ENCODE measurements at regions not wholly inside any gene's neighbourhood (a gene's known extent, or its start where the extent isn't known, plus 50 kb on each side); places are given as distances from the start of the nearest gene placed in this dataset.

- DNase-seq: no peak
Measured at GRCh38 chr7:45974540-45975360, 53.7 kb upstream of the IGFBP3 start.

DNA sequence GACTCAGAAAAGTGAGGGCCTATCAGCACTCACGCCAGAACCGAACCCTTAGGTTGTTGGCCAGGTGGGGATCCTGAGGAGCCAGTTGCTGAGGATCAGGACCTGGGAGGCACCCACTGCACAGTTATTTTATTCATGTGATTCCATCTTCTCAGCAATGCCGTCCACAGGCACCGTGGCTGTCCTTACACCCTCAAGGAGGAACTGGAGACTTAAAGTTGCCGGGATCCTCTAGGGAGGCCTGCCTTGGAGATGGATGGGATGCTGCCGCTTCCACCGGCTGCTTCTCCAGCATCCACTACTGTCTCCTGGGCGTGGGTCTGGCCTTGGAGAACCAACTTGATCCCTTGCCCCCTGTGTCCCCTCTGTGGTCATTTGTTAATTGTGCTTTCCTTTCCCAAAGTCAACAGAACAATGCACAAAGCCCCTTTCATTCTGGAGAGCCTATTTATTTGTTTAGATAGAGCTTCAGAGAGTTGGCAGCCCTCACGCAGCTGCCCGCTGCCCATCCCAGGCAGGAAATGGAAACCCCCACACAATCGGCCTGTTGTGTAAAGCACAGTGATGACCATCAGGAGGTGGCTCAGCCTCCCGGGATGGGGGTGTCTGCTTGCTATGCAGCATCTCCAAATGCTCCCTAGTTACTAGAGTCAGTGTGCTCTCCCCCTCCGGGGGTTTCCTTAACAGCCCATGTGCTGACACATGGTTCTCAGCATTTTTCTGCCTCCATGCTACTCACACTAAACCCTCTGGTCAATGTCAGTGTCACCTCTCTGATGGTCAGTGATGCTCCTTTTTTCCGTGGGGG is 52.9 kb upstream of the IGFBP3 start:
- no peak for DNase-seq

GRCh38 chr7:45972629-45973312 is 51.7 kb upstream of the IGFBP3 start:
- no peak for DNase-seq

DNA sequence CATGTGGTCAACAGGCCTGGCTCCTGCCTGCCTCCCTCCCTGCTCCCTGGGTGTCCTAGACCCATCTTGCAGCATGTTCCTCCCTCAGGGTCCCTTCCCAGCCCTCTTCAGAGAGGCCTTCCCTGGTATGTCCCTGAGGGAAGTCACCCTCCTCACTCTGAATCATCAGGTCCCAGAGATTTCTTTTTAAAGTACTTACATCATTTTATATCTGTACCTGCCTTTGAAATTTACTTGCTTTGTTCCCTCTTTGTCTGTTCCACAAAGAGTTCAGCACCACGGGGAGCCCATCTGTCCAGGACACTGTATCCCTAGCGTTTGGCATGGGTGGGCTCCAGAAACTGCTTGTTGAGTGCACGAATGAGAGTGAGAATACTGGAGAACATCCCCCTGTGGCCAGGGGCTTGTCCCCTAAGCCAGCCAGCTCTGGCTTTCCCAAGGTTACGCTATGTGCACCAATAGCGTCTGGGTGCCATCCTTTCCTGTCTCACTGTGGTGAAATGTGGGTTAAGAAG is 50.6 kb upstream of the IGFBP3 start:
- no peak for DNase-seq

DNA sequence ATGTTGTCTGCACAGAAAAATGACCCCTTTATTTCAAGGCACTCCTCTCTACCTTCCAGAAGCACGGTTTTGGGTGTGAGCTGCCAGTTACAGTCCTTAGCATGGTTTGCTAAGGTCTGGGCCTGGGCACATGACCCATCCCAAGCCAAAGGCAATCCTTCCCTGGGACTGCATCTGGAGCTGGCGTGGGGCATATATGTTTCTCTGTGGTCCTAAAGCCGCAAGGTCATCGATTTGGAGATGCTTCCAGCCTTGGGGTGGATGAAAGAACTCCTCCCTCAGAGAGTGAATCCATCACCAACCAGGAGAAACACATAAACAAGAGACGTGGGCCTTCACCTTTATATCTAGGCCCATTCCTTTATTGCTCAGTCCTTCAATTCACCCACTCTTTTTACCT is 50.1 kb upstream of the IGFBP3 start:
- no peak for DNase-seq
